AG04450 (cell line): ENCODE measurements at regions not wholly inside any gene's neighbourhood (a gene's known extent, or its start where the extent isn't known, plus 50 kb on each side); places are given as distances from the start of the nearest gene placed in this dataset.

Experiments
- CTCF ChIA-PET: fragments of 300-600, 350-600 bp; formaldehyde crosslinking; extraction: SDS; loops from one replicate; lab custom pipeline; 2022; ENCODE audit warnings: antibody characterized with exemption, inconsistent platforms; lab: Charles Lee
- POLR2A ChIA-PET: fragments of 350-600 bp; formaldehyde crosslinking; extraction: SDS; loops from one replicate; lab custom pipeline; 2021; ENCODE audit warnings: antibody characterized with exemption, inconsistent platforms; lab: Yijun Ruan, JAX
- DNase-seq: peaks from one replicate; pipeline ENCODE4 v3.0.0-alpha.2; 2011; ENCODE audit warnings: low read depth, low spot score
- H3K27ac ChIP-seq: one replicate; pipeline ENCODE4 v1.5.1; 2012; ENCODE audit warnings: low read depth, low read length, control low read depth
- H3K27me3 ChIP-seq: one replicate; pipeline ENCODE4 v1.6.0; 2012; ENCODE audit warnings: low read length; ENCODE audit not compliant: control insufficient read depth, insufficient read depth
- H3K4me3 ChIP-seq: 2 replicates; pipeline ENCODE4 v1.5.1; 2011; ENCODE audit warnings: mild to moderate bottlenecking, low read depth, low read length, control low read depth
- H3K9me3 ChIP-seq: 2 replicates; pipeline ENCODE4 v1.5.1; 2012; ENCODE audit warnings: low read length; ENCODE audit not compliant: control insufficient read depth, insufficient read depth
- CTCF ChIP-seq: IDR thresholded peaks from 2 replicates; pipeline ENCODE4 v1.5.1; 2011; ENCODE audit warnings: low read depth, low read length, control low read depth, inconsistent platforms

DNA sequence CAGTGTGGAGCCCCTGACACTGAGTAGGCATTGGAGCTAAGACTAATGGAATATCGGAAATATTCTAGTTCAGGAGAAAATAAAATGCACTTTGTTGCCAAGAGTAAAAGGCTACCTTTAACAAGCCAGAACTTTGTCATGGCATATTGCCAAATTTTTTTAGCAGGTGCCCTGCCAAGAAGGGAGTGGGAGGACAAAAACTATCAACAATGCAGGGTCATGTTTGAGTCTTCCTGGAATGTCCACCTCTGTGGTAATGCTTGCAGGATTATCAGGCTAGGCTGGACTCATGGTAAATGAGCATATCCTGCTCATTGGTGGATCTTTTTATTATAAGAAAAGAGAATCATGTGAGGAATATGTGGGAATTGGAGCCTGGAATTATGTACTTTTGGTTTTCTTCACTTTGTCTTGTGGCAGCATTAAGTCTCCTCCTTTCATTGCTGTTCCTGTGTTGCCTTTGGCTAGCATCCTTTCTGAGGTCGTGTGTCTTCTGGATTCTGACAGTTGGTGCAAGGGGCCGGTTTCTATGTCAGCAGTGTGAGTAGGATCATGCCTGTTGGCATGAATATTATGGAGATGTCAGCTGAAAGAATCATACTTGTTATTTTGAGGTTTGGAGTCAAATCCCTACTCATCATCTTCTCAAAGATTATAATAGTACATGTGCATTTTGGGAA is 122.9 kb upstream of the SPRY2 start:
- no peak for DNase-seq
- Histone ChIP-seq H3K9me3 (no peaks in the 10 kb centered on the region), H3K27ac (no peak overlapping the region), H3K27me3 (no peaks in the 10 kb centered on the region), H3K4me3 (no peak overlapping the region)
- no peak for TF ChIP-seq CTCF
- POLR2A ChIA-PET, result no interaction called here
- CTCF ChIA-PET, result no interaction called here

DNA sequence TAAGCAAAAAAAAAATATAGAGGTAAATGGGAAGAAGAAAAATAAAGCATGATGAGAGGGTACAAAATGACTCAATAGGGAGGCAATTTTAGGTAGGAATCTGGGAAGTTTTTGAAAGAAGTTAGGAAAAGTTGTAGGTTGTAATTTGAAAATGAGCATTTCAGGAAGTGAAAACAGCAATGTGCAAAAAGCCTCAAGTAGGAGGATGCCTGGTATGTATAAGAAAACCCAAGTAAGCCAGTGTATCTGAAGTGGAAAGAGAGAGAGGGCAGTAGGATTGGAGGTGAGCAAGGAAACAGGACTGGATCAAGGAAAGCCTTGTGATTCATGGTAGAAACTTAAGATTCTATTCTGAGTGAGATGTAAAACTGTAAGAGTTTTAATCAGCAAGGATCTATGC is 121.6 kb upstream of the SPRY2 start:
- no peak overlapping the region for H3K27ac ChIP-seq
- POLR2A ChIA-PET, result no interaction called here

GRCh38 chr13:80462037-80462436 is 121.1 kb upstream of the SPRY2 start:
- no peaks in the 10 kb centered on the region for H3K9me3 ChIP-seq
- no peak overlapping the region for H3K4me3 ChIP-seq
- no peaks in the 10 kb centered on the region for H3K27me3 ChIP-seq
- no peak for DNase-seq
- POLR2A ChIA-PET, result no interaction called here
- TF ChIP-seq CTCF, result no peak
- CTCF ChIA-PET, result no interaction called here
- no peak overlapping the region for H3K27ac ChIP-seq

More for the DNA sequence above, 121.6 kb upstream of the SPRY2 start:
- Histone ChIP-seq H3K4me3 (no peak overlapping the region), H3K27me3 (no peaks in the 10 kb centered on the region), H3K9me3 (no peaks in the 10 kb centered on the region)
- TF ChIP-seq CTCF, result no peak
- CTCF ChIA-PET, result no interaction called here
- DNase-seq, result no peak

DNA sequence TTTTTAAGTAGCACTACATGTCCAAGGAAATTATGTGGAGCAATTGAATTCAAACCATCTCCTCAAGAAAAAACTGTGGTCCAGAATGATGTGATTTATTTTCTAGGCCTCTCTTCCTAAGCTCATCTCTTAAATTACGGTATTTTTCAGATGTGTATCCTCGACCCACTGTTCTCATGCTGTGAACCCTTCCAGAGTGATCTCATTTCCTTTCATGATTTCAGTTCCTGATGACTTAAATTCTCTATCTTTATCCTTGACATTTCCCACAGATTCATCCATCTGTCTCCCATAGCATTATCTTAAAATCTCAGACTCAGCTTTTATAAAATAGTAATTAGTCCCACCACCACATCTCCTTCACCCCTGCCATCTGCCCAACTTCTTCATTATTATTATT is 117.6 kb upstream of the SPRY2 start:
- ChIA-PET CTCF (no interaction called here), POLR2A (no interaction called here)
- Histone ChIP-seq H3K9me3 (no peaks in the 10 kb centered on the region), H3K27ac (no peak overlapping the region), H3K27me3 (no peaks in the 10 kb centered on the region), H3K4me3 (no peak overlapping the region)
- no peak for TF ChIP-seq CTCF
- DNase-seq, result no peak

DNA sequence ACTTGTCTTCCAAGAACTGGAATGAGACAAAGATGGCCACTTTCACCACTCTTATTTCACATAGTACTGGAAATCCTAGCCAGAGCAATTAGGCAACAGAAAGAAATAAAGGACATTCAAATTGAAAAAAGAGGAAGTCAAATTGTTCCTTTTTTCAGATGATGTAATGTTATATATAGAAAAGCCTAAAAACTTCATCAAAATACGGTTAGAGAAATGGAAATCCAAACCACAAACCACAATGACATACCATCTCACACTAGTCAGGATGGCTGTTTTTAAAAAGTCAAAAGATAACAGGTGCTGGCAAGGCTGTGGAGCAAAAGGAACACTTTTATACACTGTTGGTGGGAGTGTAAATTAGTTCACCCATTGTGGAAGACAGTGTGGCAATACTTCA is 113.3 kb upstream of the SPRY2 start:
- no peaks in the 10 kb centered on the region for H3K9me3 ChIP-seq
- no peak for TF ChIP-seq CTCF
- ChIA-PET CTCF (no interaction called here), POLR2A (no interaction called here)
- H3K27ac ChIP-seq, result no peak overlapping the region
- no peak for DNase-seq
- no peak overlapping the region for H3K4me3 ChIP-seq
- no peaks in the 10 kb centered on the region for H3K27me3 ChIP-seq
